H1 (cell line): ENCODE measurements at regions not wholly inside any gene's neighbourhood (a gene's known extent, or its start where the extent isn't known, plus 50 kb on each side); places are given as distances from the start of the nearest gene placed in this dataset.

Source experiments
- CTCF ChIA-PET: fragments of 300-600 bp; sonication (Branson Sonifier 250); formaldehyde crosslinking; loops from one replicate; lab custom pipeline; 2021; ENCODE audit not compliant: partially characterized antibody; lab: Charles Lee
- POLR2A ChIA-PET: fragments of 300-600 bp; sonication (Branson Sonifier 250); formaldehyde crosslinking; loops from one replicate; lab custom pipeline; 2021; ENCODE audit warnings: inconsistent platforms; ENCODE audit not compliant: partially characterized antibody; lab: Charles Lee
- DNase-seq, 2 experiments: peaks; one replicate each; pipeline versions ENCODE4 v3.0.0 to v3.0.0-alpha.2; 2010 to 2022; ENCODE audit warnings: low spot score in 2 of 2, low read depth in 1 of 2, mixed read lengths in 1 of 2
- FAIRE-seq: peaks from 2 replicates; lab custom pipeline; 2011; peaks lifted over from hg19 to GRCh38; lab: Jason Lieb, UNC
- H2AFZ ChIP-seq: 2 replicates; pipeline ENCODE4 v1.8.1; 2012; ENCODE audit warnings: low read length, inconsistent platforms
- H2AK5ac ChIP-seq: 2 replicates; pipeline ENCODE4 v1.6.1; 2013; ENCODE audit warnings: low read depth, low read length
- H2BK120ac ChIP-seq: replicated peaks from 2 replicates; pipeline ENCODE3; 2013; ENCODE audit warnings: low read depth, low read length, inconsistent platforms
- H2BK12ac ChIP-seq: 2 replicates; pipeline ENCODE4 v1.6.1; 2013; ENCODE audit warnings: low read depth, low read length
- H2BK15ac ChIP-seq: 2 replicates; pipeline ENCODE4 v1.6.1; 2013; ENCODE audit warnings: low read length
- H2BK20ac ChIP-seq: 2 replicates; pipeline ENCODE4 v1.6.1; 2013; ENCODE audit warnings: low read length
- H2BK5ac ChIP-seq: 2 replicates; pipeline ENCODE4 v1.6.1; 2013; ENCODE audit warnings: low read depth, low read length
- H3K14ac ChIP-seq: 2 replicates; pipeline ENCODE4 v1.6.1; 2013; ENCODE audit warnings: inconsistent platforms; ENCODE audit not compliant: insufficient read length
- H3K18ac ChIP-seq: 2 replicates; pipeline ENCODE4 v1.6.1; 2013; ENCODE audit warnings: low read length; ENCODE audit errors: extremely low read depth
- H3K23ac ChIP-seq: 2 replicates; pipeline ENCODE4 v1.6.1; 2013; ENCODE audit warnings: inconsistent platforms; ENCODE audit not compliant: insufficient read length
- H3K23me2 ChIP-seq: 2 replicates; pipeline ENCODE4 v1.6.1; 2013; ENCODE audit warnings: low read depth, low read length
- H3K27ac ChIP-seq: 2 replicates; pipeline ENCODE4 v1.6.1; 2011; ENCODE audit warnings: low read depth, low read length, inconsistent platforms
- H3K27me3 ChIP-seq, 4 experiments: replicated peaks in 1 of 4; 1 replicate in 1 of 4; 2 replicates in 3 of 4; pipeline versions ENCODE4 v1.6.1 to v1.8.1; 2011 to 2013; ENCODE audit warnings: low read length in 3 of 4, mild to moderate bottlenecking in 3 of 4, inconsistent platforms in 2 of 4, mixed read lengths in 2 of 4, moderate library complexity in 1 of 4; ENCODE audit not compliant: control insufficient read depth in 3 of 4, insufficient read depth in 3 of 4; ENCODE audit errors: extremely low read depth in 1 of 4
- H3K36me3 ChIP-seq, 4 experiments: 2 replicates each; pipeline versions ENCODE4 v1.6.1 to v1.8.1; 2011 to 2013; ENCODE audit warnings: mild to moderate bottlenecking in 4 of 4, low read length in 3 of 4, moderate library complexity in 2 of 4, control low read depth in 1 of 4, inconsistent platforms in 1 of 4; ENCODE audit not compliant: insufficient read depth in 4 of 4, control insufficient read depth in 2 of 4
- H3K4ac ChIP-seq: replicated peaks from 2 replicates; pipeline ENCODE3; 2013; ENCODE audit warnings: low read length, low read depth, mixed read lengths, inconsistent platforms; ENCODE audit not compliant: insufficient read length
- H3K4me1 ChIP-seq, 4 experiments: replicated peaks in 1 of 4; 1 replicate in 1 of 4; 2 replicates in 3 of 4; pipeline versions ENCODE4 v1.6.1 to v1.8.1; 2011 to 2013; ENCODE audit warnings: low read length in 3 of 4, inconsistent platforms in 2 of 4, mixed read lengths in 1 of 4; ENCODE audit not compliant: insufficient read depth in 4 of 4, control insufficient read depth in 3 of 4
- H3K4me2 ChIP-seq, 2 experiments: 2 replicates each; pipeline versions ENCODE4 v1.6.1 to v1.8.1; 2011 to 2013; ENCODE audit warnings: low read depth in 2 of 2, low read length in 2 of 2, control low read depth in 1 of 2, inconsistent platforms in 1 of 2, mild to moderate bottlenecking in 1 of 2; ENCODE audit not compliant: insufficient read depth in 1 of 2
- H3K4me3 ChIP-seq, 4 experiments: fragments of 200-600, 300-600 bp in 1 of 4; sonication (generic), shearing (Covaris generic), sonication (Bioruptor Twin) in 1 of 4; 2 replicates each; pipeline versions ENCODE4 v1.5.1 to v1.8.1; 2011 to 2016; ENCODE audit warnings: low read length in 4 of 4, low read depth in 3 of 4, control low read depth in 2 of 4, inconsistent platforms in 2 of 4, mild to moderate bottlenecking in 2 of 4, mixed read lengths in 1 of 4, moderate library complexity in 1 of 4; ENCODE audit not compliant: insufficient read depth in 2 of 4; ENCODE audit errors: extremely low read depth in 1 of 4
- H3K56ac ChIP-seq: replicated peaks from 2 replicates; pipeline ENCODE3; 2013; ENCODE audit warnings: low read depth, mild to moderate bottlenecking, mixed read lengths, low read length, inconsistent platforms; ENCODE audit not compliant: insufficient read length
- H3K79me1 ChIP-seq: 2 replicates; pipeline ENCODE4 v1.6.1; 2013; ENCODE audit warnings: low read depth, low read length, control low read depth
- H3K79me2 ChIP-seq, 2 experiments: 2 replicates each; pipeline versions ENCODE4 v1.6.1 to v1.8.1; 2012 to 2013; ENCODE audit warnings: low read length in 2 of 2, mild to moderate bottlenecking in 2 of 2, inconsistent platforms in 1 of 2; ENCODE audit not compliant: insufficient read depth in 2 of 2, control insufficient read depth in 1 of 2
- H3K9ac ChIP-seq, 4 experiments: replicated peaks in 1 of 4; 1 replicate in 1 of 4; 2 replicates in 3 of 4; pipeline versions ENCODE4 v1.6.1 to v1.8.1; 2011 to 2013; ENCODE audit warnings: low read depth in 3 of 4, low read length in 3 of 4, control low read depth in 2 of 4, mild to moderate bottlenecking in 2 of 4, moderate library complexity in 2 of 4, inconsistent platforms in 1 of 4; ENCODE audit errors: extremely low read depth in 1 of 4
- H3K9me3 ChIP-seq, 2 experiments: 2 replicates each; pipeline versions ENCODE4 v1.6.1 to v1.8.1; 2012 to 2013; ENCODE audit warnings: mild to moderate bottlenecking in 2 of 2, moderate library complexity in 2 of 2, control low read depth in 1 of 2, inconsistent platforms in 1 of 2, low read depth in 1 of 2, low read length in 1 of 2, mixed read lengths in 1 of 2; ENCODE audit not compliant: insufficient read depth in 2 of 2
- H4K20me1 ChIP-seq, 2 experiments: replicated peaks in 1 of 2; 2 replicates each; pipeline versions ENCODE3 to v1.8.1; 2011 to 2013; ENCODE audit warnings: inconsistent platforms in 2 of 2, low read length in 2 of 2, mild to moderate bottlenecking in 1 of 2; ENCODE audit not compliant: insufficient read depth in 2 of 2, control insufficient read depth in 1 of 2
- H4K5ac ChIP-seq: 2 replicates; pipeline ENCODE4 v1.6.1; 2013; ENCODE audit warnings: low read length, low read depth, mixed read lengths, inconsistent platforms; ENCODE audit not compliant: insufficient read length
- H4K8ac ChIP-seq: 2 replicates; pipeline ENCODE4 v1.8.0; 2013; ENCODE audit warnings: mild to moderate bottlenecking, moderate library complexity, low read length, inconsistent platforms; ENCODE audit not compliant: insufficient read depth; ENCODE audit errors: extremely low read depth
- H4K91ac ChIP-seq: replicated peaks from 2 replicates; pipeline ENCODE3; 2013; ENCODE audit warnings: low read length, mixed read lengths, inconsistent platforms; ENCODE audit not compliant: insufficient read length
- ASH2L ChIP-seq: fragments of 200-600, 300-600 bp; sonication (generic); IDR thresholded peaks from one replicate; pipeline ENCODE4 v1.7.1; 2017; ENCODE audit warnings: low read length
- BACH1 ChIP-seq: IDR thresholded peaks from 2 replicates; pipeline ENCODE4 v1.6.1; 2012; ENCODE audit warnings: low read length, improper control_type of control experiment
- CBX5 ChIP-seq: fragments of 300-800, 300-1000 bp; sonication (generic); IDR thresholded peaks from 2 replicates; pipeline ENCODE4 v1.7.1; 2016; ENCODE audit warnings: antibody characterized with exemption, low read length, low read depth
- E2F6 ChIP-seq: IDR thresholded peaks from 2 replicates; pipeline ENCODE4 v1.6.1; 2012; ENCODE audit warnings: inconsistent platforms
- GTF2F1 ChIP-seq: IDR thresholded peaks from 2 replicates; pipeline ENCODE4 v1.6.1; 2012; ENCODE audit warnings: low read depth, low read length, improper control_type of control experiment, borderline replicate concordance
- HDAC2 ChIP-seq, 2 experiments: fragments of 300-600 bp in 1 of 2; sonication (generic) in 1 of 2; IDR thresholded peaks; 2 replicates each; pipeline ENCODE4 v1.6.1; 2011 to 2012; ENCODE audit warnings: low read depth in 2 of 2, low read length in 2 of 2, mild to moderate bottlenecking in 2 of 2, moderate library complexity in 2 of 2, borderline replicate concordance in 1 of 2, inconsistent platforms in 1 of 2
- NRF1 ChIP-seq: IDR thresholded peaks from 2 replicates; pipeline ENCODE4 v1.6.1; 2011; ENCODE audit warnings: mild to moderate bottlenecking, low read depth, low read length, improper control_type of control experiment
- POLR2A ChIP-seq, 2 experiments: IDR thresholded peaks; 1 replicate in 1 of 2; 2 replicates in 1 of 2; pipeline ENCODE4 v1.6.1; 2011; ENCODE audit warnings: low read depth in 2 of 2, low read length in 2 of 2, mild to moderate bottlenecking in 2 of 2; ENCODE audit errors: control extremely low read depth in 1 of 2
- RFX5 ChIP-seq: IDR thresholded peaks from 2 replicates; pipeline ENCODE4 v1.6.1; 2011; ENCODE audit warnings: low read depth, low read length, improper control_type of control experiment, borderline replicate concordance
- SIX5 ChIP-seq: IDR thresholded peaks from 2 replicates; pipeline ENCODE4 v1.6.1; 2011; ENCODE audit warnings: mild to moderate bottlenecking, low read depth, low read length
- SP1 ChIP-seq: IDR thresholded peaks from 2 replicates; pipeline ENCODE4 v1.6.1; 2011; ENCODE audit warnings: low read depth, low read length
- SP4 ChIP-seq: IDR thresholded peaks from 2 replicates; pipeline ENCODE4 v1.6.1; 2012; ENCODE audit warnings: low read length, inconsistent platforms
- SRF ChIP-seq: IDR thresholded peaks from 2 replicates; pipeline ENCODE4 v1.6.1; 2011; ENCODE audit warnings: mild to moderate bottlenecking, low read depth, low read length, moderate library complexity
- SUZ12 ChIP-seq: fragments of 200-600 bp; sonication (generic); IDR thresholded peaks from 2 replicates; pipeline ENCODE4 v1.6.1; 2012; ENCODE audit warnings: mild to moderate bottlenecking, inconsistent platforms, low read length, moderate library complexity, mixed read lengths
- WGBS, 2 experiments: shearing (Covaris generic) in 1 of 2; methylation state at CpG; one replicate each; pipeline versions ENCODE4 v1.1.6 to v1.1.7; 2013 to 2015; ENCODE audit warnings: low lambda C conversion rate in 2 of 2, mixed read lengths in 2 of 2, inconsistent platforms in 1 of 2, low coverage in 1 of 2, missing lambda C conversion rate in 1 of 2; ENCODE audit not compliant: insufficient replicate concordance in 2 of 2, insufficient coverage in 1 of 2, insufficient read length in 1 of 2; ENCODE audit errors: extremely low coverage in 1 of 2, missing lambda C conversion rate in 1 of 2; 5-methylcytosine and 5-hydroxymethylcytosine counted together
- TF ChIP-seq, protein P1 (sequence below): IDR thresholded peaks from 2 replicates; pipeline ENCODE4 v1.6.1; 2011; ENCODE audit warnings: low read length, improper control_type of control experiment

DNA sequence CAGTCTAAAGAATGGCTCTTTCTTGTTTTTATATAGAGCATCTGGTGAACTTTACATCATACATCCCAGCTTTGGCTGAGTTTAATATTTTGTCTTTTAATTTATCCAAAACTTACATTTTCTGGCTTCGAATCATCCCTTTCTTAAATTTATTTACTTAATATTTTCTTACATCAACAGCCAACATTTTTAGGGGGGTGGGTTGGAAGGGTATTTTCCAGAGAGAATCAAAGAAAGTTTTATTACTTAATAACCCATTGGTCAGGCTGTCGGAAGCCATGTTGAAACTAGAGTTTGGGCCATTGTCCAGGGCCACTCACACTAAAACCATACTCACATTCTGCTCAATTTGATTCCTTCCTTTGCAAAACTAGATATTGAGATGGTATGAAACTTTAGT is 220.2 kb downstream of the AEBP2 start:
- Histone ChIP-seq H3K4me1 (peaks cover 0 to 3% (median 0%) of the 10 kb centered on the region in 4 experiments; a peak in 1 of 7 replicates), H4K5ac (no peak overlapping the region), H2AFZ (no peak overlapping the region), H3K27me3 (no peaks in the 10 kb centered on the region), H2BK120ac (no peak overlapping the region), H3K14ac (no peak overlapping the region), H3K18ac (no peak overlapping the region), H3K23me2 (no peaks in the 10 kb centered on the region), H2BK5ac (no peak overlapping the region), H4K8ac (no peak overlapping the region), H3K4ac (no peak overlapping the region), H3K79me2 (no peaks in the 10 kb centered on the region), H3K9me3 (0 out of 4 replicates have a peak, but pooled peaks cover 0 to 3% of the 10 kb centered on the region in 2 experiments), H2AK5ac (no peak overlapping the region), H3K27ac (no peak overlapping the region), H3K23ac (no peak overlapping the region), H3K4me2 (no peak overlapping the region), H3K79me1 (no peaks in the 10 kb centered on the region), H3K36me3 (no peaks in the 10 kb centered on the region), H4K91ac (no peak overlapping the region), H2BK15ac (no peak overlapping the region), H4K20me1 (no peaks in the 10 kb centered on the region), H2BK20ac (no peak overlapping the region), H2BK12ac (no peak overlapping the region), H3K9ac (no peak overlapping the region), H3K56ac (no peak overlapping the region), H3K4me3 (no peak overlapping the region)
- CTCF ChIA-PET = no interaction called here
- 87 to 100% methylated on average over 1 to 2 of the region's 2 CpGs for whole genome bisulfite sequencing, 2 experiments
- DNase-seq = no peak
- POLR2A ChIA-PET = no interaction called here
- FAIRE-seq = no peak
- no peak for TF ChIP-seq ASH2L
- no peak for TF ChIP-seq E2F6
- no peak for TF ChIP-seq BACH1
- TF ChIP-seq SIX5 = no peak
- TF ChIP-seq SRF = no peak
- TF ChIP-seq SP1 = no peak
- no peak for TF ChIP-seq GTF2F1
- TF ChIP-seq RFX5 = no peak
- TF ChIP-seq POLR2A (IDR thresholded peaks at IDR 0.05; ENCODE audit: control extremely low read depth in 1 of 2, low read depth in 2 of 2, low read length in 2 of 2) = no peak
- TF ChIP-seq CBX5 = no peak
- TF ChIP-seq, protein P1, sequence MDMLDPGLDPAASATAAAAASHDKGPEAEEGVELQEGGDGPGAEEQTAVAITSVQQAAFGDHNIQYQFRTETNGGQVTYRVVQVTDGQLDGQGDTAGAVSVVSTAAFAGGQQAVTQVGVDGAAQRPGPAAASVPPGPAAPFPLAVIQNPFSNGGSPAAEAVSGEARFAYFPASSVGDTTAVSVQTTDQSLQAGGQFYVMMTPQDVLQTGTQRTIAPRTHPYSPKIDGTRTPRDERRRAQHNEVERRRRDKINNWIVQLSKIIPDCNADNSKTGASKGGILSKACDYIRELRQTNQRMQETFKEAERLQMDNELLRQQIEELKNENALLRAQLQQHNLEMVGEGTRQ = no peak
- no peak for TF ChIP-seq HDAC2 (IDR thresholded peaks at IDR 0.05; ENCODE audit: borderline replicate concordance in 1 of 2, low read depth in 2 of 2, low read length in 2 of 2)
- no peak for TF ChIP-seq NRF1
- no peak for TF ChIP-seq SP4
- TF ChIP-seq SUZ12 = no peak
